Karpas-422 (cell line): ENCODE measurements at regions not wholly inside any gene's neighbourhood (a gene's known extent, or its start where the extent isn't known, plus 50 kb on each side); places are given as distances from the start of the nearest gene placed in this dataset.

Experiments
- DNase-seq: peaks from one replicate; pipeline ENCODE4 v3.0.0-alpha.2; 2015
- H2AFZ ChIP-seq: fragments of 200-600 bp; sonication (generic); 2 replicates; pipeline ENCODE4 v1.6.1; 2014; ENCODE audit warnings: antibody characterized with exemption, low read length, mixed read lengths
- H3K27ac ChIP-seq: fragments of 200-600 bp; sonication (generic); 2 replicates; pipeline ENCODE4 v1.5.1; 2014; ENCODE audit warnings: mild to moderate bottlenecking, low read length, moderate library complexity
- H3K27me3 ChIP-seq: fragments of 200-600 bp; sonication (generic); 2 replicates; pipeline ENCODE4 v1.6.1; 2014; ENCODE audit warnings: low read length, mixed read lengths
- H3K36me3 ChIP-seq: fragments of 200-600 bp; sonication (generic); 2 replicates; pipeline ENCODE4 v1.6.1; 2014; ENCODE audit warnings: low read length, mixed read lengths; ENCODE audit not compliant: insufficient read depth
- H3K4me1 ChIP-seq: fragments of 200-600 bp; sonication (generic); 2 replicates; pipeline ENCODE4 v1.6.1; 2014; ENCODE audit warnings: mild to moderate bottlenecking, low read length, mixed read lengths
- H3K4me2 ChIP-seq: fragments of 200-600 bp; sonication (generic); 2 replicates; pipeline ENCODE4 v1.6.1; 2014; ENCODE audit warnings: low read length, low read depth, mild to moderate bottlenecking; ENCODE audit not compliant: poor library complexity, severe bottlenecking
- H3K4me3 ChIP-seq: fragments of 200-600 bp; sonication (generic); 2 replicates; pipeline ENCODE4 v1.5.1; 2014; ENCODE audit warnings: mild to moderate bottlenecking, antibody characterized with exemption, low read length, mixed read lengths
- H3K79me2 ChIP-seq: fragments of 200-600 bp; sonication (generic); 2 replicates; pipeline ENCODE4 v1.6.1; 2014; ENCODE audit warnings: mild to moderate bottlenecking, low read length, mixed read lengths
- H3K9ac ChIP-seq: fragments of 200-600 bp; sonication (generic); 2 replicates; pipeline ENCODE4 v1.6.0; 2014; ENCODE audit warnings: low read length
- H3K9me2 ChIP-seq: fragments of 200-600 bp; sonication (generic), shearing (Covaris generic); replicated peaks from 2 replicates; pipeline ENCODE4 v1.6.0; 2014; ENCODE audit warnings: mild to moderate bottlenecking, low read length, moderate library complexity; ENCODE audit not compliant: insufficient read depth
- H3K9me3 ChIP-seq: fragments of 300-700, 200-600 bp; sonication (generic); 2 replicates; pipeline ENCODE4 v1.6.1; 2014; ENCODE audit warnings: low read length, mixed read lengths
- H4K20me1 ChIP-seq: fragments of 200-600 bp; sonication (generic); 2 replicates; pipeline ENCODE4 v1.6.1; 2014; ENCODE audit warnings: mild to moderate bottlenecking, antibody characterized with exemption, low read length, low read depth; ENCODE audit not compliant: insufficient read depth

- H3K79me2 ChIP-seq = no peaks in the 10 kb centered on the region
- no peaks in the 10 kb centered on the region for H3K27me3 ChIP-seq
- H3K4me2 ChIP-seq = no peak overlapping the region
- no peak overlapping the region for H3K4me3 ChIP-seq
- no peak overlapping the region for H3K27ac ChIP-seq
- H2AFZ ChIP-seq = no peak overlapping the region
- no peaks in the 10 kb centered on the region for H3K4me1 ChIP-seq
- no peaks in the 10 kb centered on the region for H3K36me3 ChIP-seq
- no peaks in the 10 kb centered on the region for H3K9me2 ChIP-seq
- H3K9me3 ChIP-seq = no peaks in the 10 kb centered on the region
- H3K9ac ChIP-seq = no peak overlapping the region
- DNase-seq = no peak
- H4K20me1 ChIP-seq = no peaks in the 10 kb centered on the region
Observed at GRCh38 chr12:61911113-61911512, 349.1 kb upstream of the USP15 start.

DNA sequence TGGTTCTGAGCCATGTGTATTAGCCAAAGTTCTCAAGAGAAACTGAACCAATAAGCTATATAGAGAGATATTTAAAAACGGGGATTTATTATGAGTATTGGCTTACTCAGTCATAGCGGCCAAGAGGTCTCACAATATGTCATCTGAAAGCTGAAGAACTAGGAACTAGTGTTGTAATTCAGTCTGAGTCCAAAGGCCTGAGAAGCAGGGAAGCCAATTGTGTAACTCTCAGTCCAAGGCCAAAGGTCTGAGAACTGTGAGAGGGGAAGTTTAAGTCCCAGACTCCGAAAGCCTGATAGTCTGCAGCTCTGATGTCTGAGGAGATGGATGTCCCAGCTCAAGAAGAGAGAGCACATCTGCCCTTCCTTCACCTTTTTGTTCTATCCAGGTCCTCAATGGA lies 344.8 kb upstream of the USP15 start:
- Histone ChIP-seq H4K20me1 (no peaks in the 10 kb centered on the region), H3K4me1 (no peaks in the 10 kb centered on the region), H3K4me3 (no peak overlapping the region), H3K9me2 (no peaks in the 10 kb centered on the region), H3K36me3 (no peaks in the 10 kb centered on the region), H3K9ac (no peak overlapping the region), H3K79me2 (no peaks in the 10 kb centered on the region), H2AFZ (no peak overlapping the region), H3K27ac (no peak overlapping the region), H3K27me3 (no peaks in the 10 kb centered on the region), H3K9me3 (no peaks in the 10 kb centered on the region), H3K4me2 (no peak overlapping the region)
- no peak for DNase-seq

- no peak overlapping the region for H3K9ac ChIP-seq
- no peak overlapping the region for H3K27ac ChIP-seq
- no peak overlapping the region for H3K4me3 ChIP-seq
- no peaks in the 10 kb centered on the region for H3K36me3 ChIP-seq
- H3K4me2 ChIP-seq = no peak overlapping the region
- H3K4me1 ChIP-seq = no peaks in the 10 kb centered on the region
- H4K20me1 ChIP-seq = no peaks in the 10 kb centered on the region
- no peak overlapping the region for H2AFZ ChIP-seq
- no peaks in the 10 kb centered on the region for H3K9me3 ChIP-seq
- H3K9me2 ChIP-seq = no peaks in the 10 kb centered on the region
- no peaks in the 10 kb centered on the region for H3K27me3 ChIP-seq
- DNase-seq = no peak
- no peaks in the 10 kb centered on the region for H3K79me2 ChIP-seq
Observed at GRCh38 chr12:61916831-61917230, 343.4 kb upstream of the USP15 start.

DNA sequence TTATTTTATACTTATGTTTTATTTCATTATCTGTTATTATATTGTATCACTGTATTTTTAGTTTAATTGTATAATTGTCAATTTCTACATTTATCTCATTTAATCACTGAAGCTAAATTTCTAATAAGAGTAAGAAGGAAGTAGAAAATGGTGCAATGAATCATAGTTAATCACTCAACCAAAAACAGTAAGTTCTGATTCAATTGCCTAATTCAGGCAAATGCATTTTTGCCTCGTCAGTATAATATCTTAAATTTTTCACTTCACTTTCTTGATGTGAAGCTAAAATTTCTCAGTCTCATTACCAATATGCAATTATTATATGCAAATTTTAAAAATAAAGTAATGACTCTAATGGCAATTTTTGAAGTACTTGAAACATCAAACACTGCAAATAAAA lies 340.5 kb upstream of the USP15 start:
- Histone ChIP-seq H3K79me2 (no peaks in the 10 kb centered on the region), H3K4me2 (no peak overlapping the region), H3K27me3 (no peaks in the 10 kb centered on the region), H3K36me3 (no peaks in the 10 kb centered on the region), H2AFZ (no peak overlapping the region), H3K4me1 (no peaks in the 10 kb centered on the region), H4K20me1 (no peaks in the 10 kb centered on the region), H3K4me3 (no peak overlapping the region), H3K9ac (no peak overlapping the region), H3K27ac (no peak overlapping the region), H3K9me2 (no peaks in the 10 kb centered on the region), H3K9me3 (no peaks in the 10 kb centered on the region)
- DNase-seq = no peak

DNA sequence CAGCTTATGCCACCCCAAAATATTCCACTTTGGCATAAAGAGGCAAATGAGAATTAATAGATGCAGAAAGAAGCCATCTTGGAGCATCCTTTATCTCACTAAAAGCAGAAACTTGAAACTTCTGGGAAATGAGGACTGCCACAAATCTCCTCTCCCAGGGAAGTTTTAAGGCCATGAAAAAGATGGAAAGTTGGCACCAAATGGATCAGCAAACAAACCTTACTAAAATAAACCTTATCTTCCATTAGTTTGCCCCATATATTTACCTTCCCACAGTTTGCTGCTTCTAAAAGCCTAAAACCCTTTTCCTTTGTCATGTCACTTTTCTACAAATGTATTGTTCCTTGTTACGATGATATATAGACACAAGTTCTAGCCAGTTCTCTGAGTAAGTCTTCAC lies 340.0 kb upstream of the USP15 start:
- H3K4me3 ChIP-seq = no peak overlapping the region

DNA sequence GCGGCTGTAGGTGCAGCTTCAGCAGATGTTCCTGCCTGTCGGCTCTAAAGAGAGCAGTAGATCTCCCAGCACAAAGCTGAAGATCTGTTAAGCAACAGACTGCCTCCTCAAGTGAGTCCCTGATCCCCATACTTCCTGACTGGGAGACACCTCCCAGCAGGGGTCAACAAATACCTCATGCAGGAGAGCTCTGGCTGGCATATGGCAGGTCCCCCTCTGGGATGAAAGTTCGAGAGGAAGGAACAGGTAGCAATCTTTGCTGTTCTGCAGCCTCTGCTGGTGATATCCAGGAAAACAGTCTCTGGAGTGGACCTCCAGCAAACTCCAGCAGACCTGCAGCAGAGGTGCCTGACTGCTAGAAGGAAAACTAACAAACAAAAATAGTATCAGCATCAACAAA lies 337.1 kb upstream of the USP15 start:
- H3K4me3 ChIP-seq = no peak overlapping the region
- no peaks in the 10 kb centered on the region for H3K9me3 ChIP-seq
- no peak overlapping the region for H2AFZ ChIP-seq
- H3K4me2 ChIP-seq = no peak overlapping the region
- no peaks in the 10 kb centered on the region for H3K36me3 ChIP-seq
- no peak overlapping the region for H3K27ac ChIP-seq
- H4K20me1 ChIP-seq = no peaks in the 10 kb centered on the region
- H3K79me2 ChIP-seq = no peaks in the 10 kb centered on the region
- no peak overlapping the region for H3K9ac ChIP-seq
- H3K4me1 ChIP-seq = no peaks in the 10 kb centered on the region
- H3K27me3 ChIP-seq = no peaks in the 10 kb centered on the region
- no peaks in the 10 kb centered on the region for H3K9me2 ChIP-seq
- DNase-seq = no peak

More for the DNA sequence above, 340.0 kb upstream of the USP15 start:
- Histone ChIP-seq H4K20me1 (no peaks in the 10 kb centered on the region), H2AFZ (no peak overlapping the region), H3K79me2 (no peaks in the 10 kb centered on the region), H3K4me2 (no peak overlapping the region), H3K9me3 (no peaks in the 10 kb centered on the region), H3K9ac (no peak overlapping the region), H3K36me3 (no peaks in the 10 kb centered on the region), H3K27ac (no peak overlapping the region), H3K4me1 (no peaks in the 10 kb centered on the region), H3K9me2 (no peaks in the 10 kb centered on the region), H3K27me3 (no peaks in the 10 kb centered on the region)
- DNase-seq = no peak

DNA sequence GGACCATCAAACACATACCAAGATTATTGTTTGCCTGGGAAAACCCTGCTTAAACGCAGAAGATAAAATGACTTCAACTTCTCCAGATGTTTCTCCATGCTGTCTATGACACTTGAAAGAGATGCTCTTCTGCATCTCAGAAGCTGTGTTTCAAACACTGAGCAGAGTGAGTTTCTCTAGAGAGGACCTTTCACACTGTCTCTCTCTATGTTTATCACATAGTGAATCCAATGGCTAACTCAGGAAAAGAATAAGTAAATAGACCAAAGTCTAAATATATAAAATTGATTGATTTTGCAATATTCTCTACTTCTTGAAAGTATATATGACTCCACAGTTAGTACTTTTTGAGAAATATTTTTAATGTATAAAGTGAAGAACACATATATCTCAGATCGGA lies 325.6 kb upstream of the USP15 start:
- no peak overlapping the region for H3K4me3 ChIP-seq
- no peaks in the 10 kb centered on the region for H3K4me1 ChIP-seq
- no peaks in the 10 kb centered on the region for H4K20me1 ChIP-seq
- no peak overlapping the region for H3K4me2 ChIP-seq
- H3K27me3 ChIP-seq = no peaks in the 10 kb centered on the region
- H2AFZ ChIP-seq = no peak overlapping the region
- no peaks in the 10 kb centered on the region for H3K9me2 ChIP-seq
- H3K9me3 ChIP-seq = peaks cover 4% of the 10 kb centered on the region; the same call in 1 of the 2 replicates
- no peak for DNase-seq
- no peaks in the 10 kb centered on the region for H3K36me3 ChIP-seq
- no peak overlapping the region for H3K9ac ChIP-seq
- H3K27ac ChIP-seq = no peak overlapping the region
- no peaks in the 10 kb centered on the region for H3K79me2 ChIP-seq

- Histone ChIP-seq H3K79me2 (no peaks in the 10 kb centered on the region), H3K9me2 (no peaks in the 10 kb centered on the region), H3K27me3 (no peaks in the 10 kb centered on the region), H3K9ac (no peak overlapping the region), H3K27ac (no peak overlapping the region), H4K20me1 (no peaks in the 10 kb centered on the region), H3K4me2 (no peak overlapping the region), H3K4me3 (no peak overlapping the region), H2AFZ (no peak overlapping the region), H3K36me3 (no peaks in the 10 kb centered on the region), H3K9me3 (peaks cover 4% of the 10 kb centered on the region; the same call in 1 of the 2 replicates), H3K4me1 (no peaks in the 10 kb centered on the region)
- no peak for DNase-seq
Observed at GRCh38 chr12:61939977-61940376, 320.2 kb upstream of the USP15 start.

DNA sequence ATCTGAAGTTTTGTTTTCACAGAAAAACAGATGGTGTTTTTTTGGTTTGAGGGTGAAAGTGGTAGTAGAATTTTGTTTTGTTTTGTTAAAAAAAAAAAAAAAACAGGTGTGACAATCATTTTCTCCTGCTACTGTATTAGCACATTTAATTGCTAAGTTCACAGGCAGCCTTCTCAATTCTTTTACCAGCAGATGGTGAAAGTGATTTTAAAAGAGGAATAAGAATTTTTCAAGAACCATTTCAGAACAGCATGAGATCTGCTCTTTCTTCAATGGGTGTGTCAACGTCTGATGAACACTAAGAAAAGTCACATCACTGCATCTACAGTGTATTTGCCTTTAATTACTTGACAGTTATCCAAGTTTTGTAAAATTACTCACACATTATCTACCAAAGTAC lies 303.7 kb upstream of the USP15 start:
- Histone ChIP-seq H3K9ac (no peak overlapping the region), H3K9me3 (no peaks in the 10 kb centered on the region; the same call in 1 of the 2 replicates), H3K9me2 (no peaks in the 10 kb centered on the region), H3K79me2 (no peaks in the 10 kb centered on the region), H3K4me1 (no peaks in the 10 kb centered on the region), H3K27me3 (no peaks in the 10 kb centered on the region), H3K4me2 (no peak overlapping the region), H4K20me1 (no peaks in the 10 kb centered on the region), H3K4me3 (no peak overlapping the region), H3K36me3 (no peaks in the 10 kb centered on the region), H3K27ac (no peak overlapping the region), H2AFZ (no peak overlapping the region)
- no peak for DNase-seq
